Cardiac fibroblast (primary cell): ENCODE measurements at regions not wholly inside any gene's neighbourhood (a gene's known extent, or its start where the extent isn't known, plus 50 kb on each side); places are given as distances from the start of the nearest gene placed in this dataset.

Experiments used
- DNase-seq, 2 donors: peaks; one replicate each; pipeline versions ENCODE4 v3.0.0 to v3.0.0-alpha.2; 2010; ENCODE audit warnings: low read depth in 2 of 2
- H3K4me3 ChIP-seq, 2 donors: replicated peaks in 1 of 2; 1 replicate in 1 of 2; 2 replicates in 1 of 2; pipeline ENCODE4 v1.5.1; 2011; ENCODE audit warnings: low read depth in 2 of 2, low read length in 2 of 2, mild to moderate bottlenecking in 2 of 2, moderate library complexity in 1 of 2
- CTCF ChIP-seq: IDR thresholded peaks from one replicate; pipeline ENCODE4 v1.5.1; 2011; ENCODE audit warnings: low read depth, mild to moderate bottlenecking, low read length, inconsistent platforms

DNA sequence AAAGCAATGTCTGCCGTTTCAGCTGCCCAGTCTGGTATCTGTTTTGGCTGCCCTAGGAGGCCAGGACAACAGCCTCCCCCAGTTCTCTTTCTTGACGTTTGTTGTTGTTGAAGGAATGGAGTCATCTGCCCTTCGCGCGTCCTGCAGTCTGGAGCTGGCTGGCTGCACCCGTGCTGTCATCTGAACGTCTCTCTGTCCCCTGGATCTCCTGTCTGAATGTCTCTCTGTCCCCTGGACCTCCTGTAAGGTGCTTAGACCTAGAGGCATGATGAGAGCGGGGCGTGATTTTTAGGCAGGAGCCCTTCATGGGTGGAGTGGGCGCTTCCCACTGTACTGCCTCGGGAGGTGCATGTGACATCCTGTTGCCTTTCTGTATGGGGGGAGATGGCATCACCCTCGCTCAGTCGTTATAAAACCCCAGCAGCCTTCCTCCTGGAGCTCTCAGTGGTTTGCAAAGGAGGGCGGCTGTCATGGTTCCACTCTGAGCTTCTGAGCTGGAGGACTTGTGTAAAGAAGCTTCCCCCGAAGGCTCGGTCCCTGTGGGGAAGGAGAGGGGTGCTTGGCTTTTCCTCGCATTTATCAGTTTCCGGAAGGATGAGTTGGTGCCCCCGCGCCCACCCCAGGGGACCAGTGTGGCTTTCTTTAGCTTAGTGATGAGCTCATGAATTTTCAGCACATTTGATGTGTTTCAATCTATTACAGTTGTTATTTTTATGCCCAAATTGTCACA, 49.8 kb upstream of the OLFM1 start:
- no peak for DNase-seq
- no peak for TF ChIP-seq CTCF
- no peak overlapping the region for H3K4me3 ChIP-seq
